Tibial artery (tissue), 4 donors: ENCODE measurements at regions not wholly inside any gene's neighbourhood (a gene's known extent, or its start where the extent isn't known, plus 50 kb on each side); places are given as distances from the start of the nearest gene placed in this dataset.

Experiments
- DNase-seq, 2 donors: peaks; one replicate each; pipeline ENCODE4 v3.0.0-alpha.2; 2019
- H3K27ac ChIP-seq, 2 donors: fragments of 200-600 bp; sonication (generic) in 1 of 2; 1 replicate in 1 of 2; 2 replicates in 1 of 2; pipeline ENCODE4 v1.5.1; 2018 to 2019; ENCODE audit warnings: mild to moderate bottlenecking in 1 of 2
- H3K27me3 ChIP-seq, 2 donors: fragments of 200-600 bp; sonication (generic) in 1 of 2; one replicate each; pipeline versions ENCODE4 v1.5.1 to v1.6.0; 2016 to 2019
- H3K36me3 ChIP-seq, 3 donors: fragments of 200-600 bp; sonication (generic) in 2 of 3; one replicate each; pipeline ENCODE4 v1.5.1; 2016 to 2019; ENCODE audit warnings: mild to moderate bottlenecking in 2 of 3
- H3K4me1 ChIP-seq, 4 donors: fragments of 200-600 bp; sonication (generic) in 2 of 4; 1 replicate in 3 of 4; 2 replicates in 1 of 4; pipeline ENCODE4 v1.5.1; 2016 to 2019
- H3K4me3 ChIP-seq, 2 donors: fragments of 200-600 bp; sonication (generic) in 1 of 2; 1 replicate in 1 of 2; 2 replicates in 1 of 2; pipeline ENCODE4 v1.5.1; 2018 to 2019; ENCODE audit warnings: mild to moderate bottlenecking in 2 of 2
- H3K9me3 ChIP-seq, 3 donors: fragments of 200-600 bp; sonication (generic) in 1 of 3; one replicate each; pipeline ENCODE4 v1.5.1; 2016 to 2019
- CTCF ChIP-seq, 2 experiments: fragments of 200-600 bp in 1 of 2; fragments of 450-650 bp in 1 of 2; IDR thresholded peaks; one replicate each; pipeline ENCODE4 v1.5.1; 2017 to 2019; ENCODE audit warnings: antibody characterized with exemption in 2 of 2, mild to moderate bottlenecking in 1 of 2, moderate library complexity in 1 of 2
- intact Hi-C: fragments of 100-400 bp; cut with DNase I; formaldehyde crosslinking; loops from one replicate; pipeline ENCODE4 v1.15.0; 2023; ENCODE audit warnings: low total_unique reads

GRCh38 chr17:77837917-77838316, 120.6 kb upstream of the TNRC6C start:
- intact Hi-C loops, result no loop called here
- H3K4me3 ChIP-seq, result no peak overlapping the region
- no peak overlapping the region for H3K27ac ChIP-seq
- no peaks in the 10 kb centered on the region for H3K36me3 ChIP-seq
- H3K9me3 ChIP-seq, result no peaks in the 10 kb centered on the region
- no peak for TF ChIP-seq CTCF (IDR thresholded peaks at IDR 0.05)
- DNase-seq, result peak; percentile 14 to 62
- no peaks in the 10 kb centered on the region for H3K27me3 ChIP-seq
- peaks cover 0 to 62% (median 16%) of the 10 kb centered on the region in 4 donors for H3K4me1 ChIP-seq

- intact Hi-C loops, result no loop called here
- Histone ChIP-seq H3K4me1 (peaks cover 0 to 54% (median 14%) of the 10 kb centered on the region in 4 donors), H3K27ac (no peak overlapping the region), H3K4me3 (no peak overlapping the region), H3K9me3 (no peaks in the 10 kb centered on the region), H3K27me3 (no peaks in the 10 kb centered on the region), H3K36me3 (no peaks in the 10 kb centered on the region)
- no peak for TF ChIP-seq CTCF (IDR thresholded peaks at IDR 0.05)
- peak in 1 of 2 donors; percentile 45 for DNase-seq
Observed at GRCh38 chr17:77838748-77839697, 119.5 kb upstream of the TNRC6C start.

- Histone ChIP-seq H3K4me3 (no peak overlapping the region), H3K27me3 (no peaks in the 10 kb centered on the region), H3K9me3 (no peaks in the 10 kb centered on the region), H3K4me1 (peaks cover 0 to 45% (median 6%) of the 10 kb centered on the region in 4 donors), H3K36me3 (no peaks in the 10 kb centered on the region), H3K27ac (no peak overlapping the region)
- intact Hi-C loops, result no loop called here
- peak in 1 of 2 donors; percentile 51 for DNase-seq
- TF ChIP-seq CTCF (IDR thresholded peaks at IDR 0.05), result no peak
Observed at GRCh38 chr17:77839698-77840512, 118.6 kb upstream of the TNRC6C start.

- H3K36me3 ChIP-seq, result no peaks in the 10 kb centered on the region
- DNase-seq, result peak in 1 of 2 donors; percentile 46
- H3K27me3 ChIP-seq, result no peaks in the 10 kb centered on the region
- no peak for TF ChIP-seq CTCF (IDR thresholded peaks at IDR 0.05)
- intact Hi-C loops, result no loop called here
- no peak overlapping the region for H3K27ac ChIP-seq
- peaks cover 0 to 41% (median 5%) of the 10 kb centered on the region in 4 donors for H3K4me1 ChIP-seq
- no peaks in the 10 kb centered on the region for H3K9me3 ChIP-seq
- H3K4me3 ChIP-seq, result no peak overlapping the region
Observed at GRCh38 chr17:77840513-77841165, 117.9 kb upstream of the TNRC6C start.

DNA sequence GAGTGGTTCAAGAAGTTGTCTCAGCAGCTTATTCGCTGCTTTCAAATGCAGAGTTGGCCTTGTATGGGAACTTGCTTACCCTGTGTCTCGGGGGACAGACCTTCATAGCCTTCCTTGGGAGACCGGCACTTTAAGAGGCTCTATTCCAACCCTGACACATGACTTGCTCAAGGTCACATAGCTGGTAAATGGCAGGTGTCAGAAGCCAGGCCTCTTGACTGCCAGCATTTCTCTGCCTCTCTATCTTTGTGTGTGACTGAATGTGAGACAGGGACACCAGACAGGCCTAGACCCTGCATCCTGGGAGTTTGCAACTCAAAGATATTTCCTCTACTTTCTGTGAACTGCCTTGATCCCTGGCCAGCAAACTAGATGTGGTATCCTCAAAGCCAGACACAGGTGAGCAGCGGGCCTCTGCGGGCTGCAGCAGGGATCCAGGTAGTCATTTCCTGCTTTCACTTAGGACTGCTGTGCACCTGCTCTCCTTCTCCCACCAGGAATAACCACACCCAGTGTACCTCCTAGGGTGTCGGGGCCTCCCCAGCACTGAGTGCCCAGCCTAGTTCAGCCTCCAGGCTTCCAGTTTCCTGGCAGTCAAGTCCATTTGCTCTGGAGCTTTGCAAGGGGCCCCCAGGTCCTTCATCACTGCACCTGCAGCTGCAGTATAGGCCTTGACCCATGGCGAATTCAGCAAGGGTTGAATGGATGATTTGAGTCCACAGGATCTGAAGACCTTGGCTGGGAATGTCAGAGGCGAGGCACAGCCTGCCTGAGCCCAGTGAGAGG, 116.6 kb upstream of the TNRC6C start:
- Histone ChIP-seq H3K36me3 (no peaks in the 10 kb centered on the region), H3K4me3 (no peak overlapping the region), H3K9me3 (no peaks in the 10 kb centered on the region), H3K4me1 (peaks cover 0 to 34% (median 5%) of the 10 kb centered on the region in 4 donors), H3K27ac (no peak overlapping the region), H3K27me3 (no peaks in the 10 kb centered on the region)
- intact Hi-C loops, result no loop called here
- no peak for TF ChIP-seq CTCF (IDR thresholded peaks at IDR 0.05)
- DNase-seq, result peak in 1 of 2 donors; percentile 45
